ENCODE measurements at regions not wholly inside any gene's neighbourhood (a gene's known extent, or its start where the extent isn't known, plus 50 kb on each side); places are given as distances from the start of the nearest gene placed in this dataset.
"Not testable (repeated sequence)": the region's sequence is repeated elsewhere in the genome, so short reads cannot be mapped to it uniquely, and the experiment has no call there.

- no peak for DNase-seq
These were observed 1612.3 kb upstream of the PRR20A start for GRCh38 chr13:55528434-55528833.

GRCh38 chr13:55534306-55534705 lies 1606.4 kb upstream of the PRR20A start:
- DNase-seq = peak; percentile 59 to 62

GRCh38 chr13:55538424-55538823 lies 1602.3 kb upstream of the PRR20A start:
- no peak for DNase-seq

- DNase-seq = no peak
These were observed 1597.7 kb upstream of the PRR20A start for GRCh38 chr13:55543053-55543452.

- DNase-seq = no peak
These were observed 1590.1 kb upstream of the PRR20A start for GRCh38 chr13:55550624-55551023.

- peak; percentile 47 to 75 for DNase-seq
These were observed 1587.0 kb upstream of the PRR20A start for GRCh38 chr13:55553701-55554100.

GRCh38 chr13:55554741-55555140 lies 1586.0 kb upstream of the PRR20A start:
- DNase-seq = no peak

GRCh38 chr13:55560331-55560730 lies 1580.4 kb upstream of the PRR20A start:
- DNase-seq = no peak

- no peak for DNase-seq
These were observed 1577.5 kb upstream of the PRR20A start for GRCh38 chr13:55563267-55563666.

- DNase-seq = no peak
These were observed 1574.4 kb upstream of the PRR20A start for GRCh38 chr13:55566334-55566733.

- no peak for DNase-seq
These were observed 1573.9 kb upstream of the PRR20A start for GRCh38 chr13:55566779-55567178.

- no peak for DNase-seq
These were observed 1572.7 kb upstream of the PRR20A start for GRCh38 chr13:55567721-55568625.

GRCh38 chr13:55569082-55569481 lies 1571.6 kb upstream of the PRR20A start:
- DNase-seq = no peak

- DNase-seq = no peak
These were observed 1571.2 kb upstream of the PRR20A start for GRCh38 chr13:55569514-55569913.

- no peak for DNase-seq
These were observed 1570.3 kb upstream of the PRR20A start for GRCh38 chr13:55570371-55570770.

- no peak for DNase-seq
These were observed 1569.4 kb upstream of the PRR20A start for GRCh38 chr13:55571237-55571867.

GRCh38 chr13:55572408-55572807 lies 1568.3 kb upstream of the PRR20A start:
- no peak for DNase-seq

- no peak for DNase-seq
These were observed 1567.9 kb upstream of the PRR20A start for GRCh38 chr13:55572862-55573261.

GRCh38 chr13:55573565-55573964 lies 1567.2 kb upstream of the PRR20A start:
- DNase-seq = no peak

GRCh38 chr13:55576389-55576788 lies 1564.3 kb upstream of the PRR20A start:
- DNase-seq = no peak

- DNase-seq = no peak
These were observed 1563.5 kb upstream of the PRR20A start for GRCh38 chr13:55577082-55577846.

- no peak for DNase-seq
These were observed 1562.9 kb upstream of the PRR20A start for GRCh38 chr13:55577847-55578210.

GRCh38 chr13:55582294-55582693 lies 1558.4 kb upstream of the PRR20A start:
- DNase-seq = not testable (repeated sequence)

Measured in NCI-H1930 (cell line).